Stomach (tissue), 4 donors: ENCODE measurements at regions not wholly inside any gene's neighbourhood (a gene's known extent, or its start where the extent isn't known, plus 50 kb on each side); places are given as distances from the start of the nearest gene placed in this dataset.
"Not testable (repeated sequence)": the region's sequence is repeated elsewhere in the genome, so short reads cannot be mapped to it uniquely, and the experiment has no call there.

Experiments
- CTCF ChIP-seq, 7 experiments: fragments of 450-650 bp in 4 of 7; fragments of 200-600 bp in 3 of 7; sonication (generic) in 3 of 7; IDR thresholded peaks; one replicate each; pipeline ENCODE4 v1.5.1; 2016 to 2019; ENCODE audit warnings: antibody characterized with exemption in 7 of 7, control low read depth in 2 of 7, mild to moderate bottlenecking in 1 of 7
- EP300 ChIP-seq: sonication (generic); formaldehyde crosslinking; IDR thresholded peaks from one replicate; pipeline ENCODE4 v1.6.1; 2017; ENCODE audit warnings: antibody characterized with exemption
- POLR2AphosphoS5 ChIP-seq, 3 donors: sonication (generic); formaldehyde crosslinking; IDR thresholded peaks; one replicate each; pipeline ENCODE4 v1.6.1; 2016; ENCODE audit warnings: antibody characterized with exemption in 3 of 3

DNA sequence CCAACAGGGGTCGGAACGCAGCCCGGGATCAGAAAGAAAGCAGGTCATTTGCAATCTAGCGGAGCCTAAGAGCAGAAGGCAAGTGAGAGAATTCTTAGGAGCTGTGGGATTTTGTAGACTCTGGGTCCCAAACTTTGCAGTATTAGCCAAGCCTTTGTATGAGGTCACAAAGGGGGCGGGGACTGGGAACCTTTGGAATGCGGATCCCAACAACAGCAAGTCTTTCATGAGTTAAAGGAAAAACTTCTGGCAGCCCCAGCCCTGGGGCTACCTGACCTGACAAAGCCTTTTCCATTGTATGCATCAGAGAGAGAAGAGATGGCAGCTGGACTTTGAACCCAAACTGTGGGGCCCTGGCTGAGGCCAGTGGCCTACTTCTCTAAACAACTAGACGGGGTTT is 73.3 kb downstream of the DAPL1 start:
- not testable (repeated sequence) for TF ChIP-seq CTCF (IDR thresholded peaks at IDR 0.05); EP300; POLR2AphosphoS5 (IDR thresholded peaks at IDR 0.05)
